ENCODE measurements at regions not wholly inside any gene's neighbourhood (a gene's known extent, or its start where the extent isn't known, plus 50 kb on each side); places are given as distances from the start of the nearest gene placed in this dataset.

DNA sequence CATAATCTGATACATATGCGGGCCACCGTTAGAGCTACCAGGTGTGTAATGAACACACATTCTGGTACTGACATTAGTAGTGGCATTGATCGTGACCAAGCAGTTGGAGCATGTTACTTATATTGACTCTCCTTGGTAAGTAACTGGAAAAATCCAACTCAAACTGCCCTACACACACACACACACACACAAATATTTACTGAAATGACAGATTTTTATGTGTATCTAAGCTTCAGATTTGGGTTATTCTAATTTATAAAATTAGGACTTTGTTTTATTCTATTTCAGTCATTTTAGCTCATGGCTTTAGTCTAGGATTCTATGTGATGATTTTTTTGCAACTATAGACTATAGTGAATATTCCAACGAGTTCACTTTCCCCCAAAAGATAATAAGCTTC, 1280.2 kb upstream of the ACO1 start (continued):
- TF ChIP-seq, protein P1, sequence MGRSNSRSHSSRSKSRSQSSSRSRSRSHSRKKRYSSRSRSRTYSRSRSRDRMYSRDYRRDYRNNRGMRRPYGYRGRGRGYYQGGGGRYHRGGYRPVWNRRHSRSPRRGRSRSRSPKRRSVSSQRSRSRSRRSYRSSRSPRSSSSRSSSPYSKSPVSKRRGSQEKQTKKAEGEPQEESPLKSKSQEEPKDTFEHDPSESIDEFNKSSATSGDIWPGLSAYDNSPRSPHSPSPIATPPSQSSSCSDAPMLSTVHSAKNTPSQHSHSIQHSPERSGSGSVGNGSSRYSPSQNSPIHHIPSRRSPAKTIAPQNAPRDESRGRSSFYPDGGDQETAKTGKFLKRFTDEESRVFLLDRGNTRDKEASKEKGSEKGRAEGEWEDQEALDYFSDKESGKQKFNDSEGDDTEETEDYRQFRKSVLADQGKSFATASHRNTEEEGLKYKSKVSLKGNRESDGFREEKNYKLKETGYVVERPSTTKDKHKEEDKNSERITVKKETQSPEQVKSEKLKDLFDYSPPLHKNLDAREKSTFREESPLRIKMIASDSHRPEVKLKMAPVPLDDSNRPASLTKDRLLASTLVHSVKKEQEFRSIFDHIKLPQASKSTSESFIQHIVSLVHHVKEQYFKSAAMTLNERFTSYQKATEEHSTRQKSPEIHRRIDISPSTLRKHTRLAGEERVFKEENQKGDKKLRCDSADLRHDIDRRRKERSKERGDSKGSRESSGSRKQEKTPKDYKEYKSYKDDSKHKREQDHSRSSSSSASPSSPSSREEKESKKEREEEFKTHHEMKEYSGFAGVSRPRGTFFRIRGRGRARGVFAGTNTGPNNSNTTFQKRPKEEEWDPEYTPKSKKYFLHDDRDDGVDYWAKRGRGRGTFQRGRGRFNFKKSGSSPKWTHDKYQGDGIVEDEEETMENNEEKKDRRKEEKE (IDR thresholded peaks at IDR 0.05; ENCODE audit: borderline replicate concordance in 1 of 2, control insufficient read depth in 1 of 2, low read depth in 2 of 2, low read length in 1 of 2), result no peak
- TF ChIP-seq ZNF444 (CRISPR knock-in tag; IDR thresholded peaks at IDR 0.05) (no peak), SIN3A (IDR thresholded peaks at IDR 0.05; ENCODE audit: borderline replicate concordance in 2 of 2, control insufficient read depth in 1 of 2, low read depth in 2 of 2, low read length in 2 of 2) (no peak), POLR3A (IDR thresholded peaks at IDR 0.05; ENCODE audit: borderline replicate concordance, extremely low read depth, insufficient read depth, insufficient read length) (no peak)
- TF ChIP-seq, protein P2, sequence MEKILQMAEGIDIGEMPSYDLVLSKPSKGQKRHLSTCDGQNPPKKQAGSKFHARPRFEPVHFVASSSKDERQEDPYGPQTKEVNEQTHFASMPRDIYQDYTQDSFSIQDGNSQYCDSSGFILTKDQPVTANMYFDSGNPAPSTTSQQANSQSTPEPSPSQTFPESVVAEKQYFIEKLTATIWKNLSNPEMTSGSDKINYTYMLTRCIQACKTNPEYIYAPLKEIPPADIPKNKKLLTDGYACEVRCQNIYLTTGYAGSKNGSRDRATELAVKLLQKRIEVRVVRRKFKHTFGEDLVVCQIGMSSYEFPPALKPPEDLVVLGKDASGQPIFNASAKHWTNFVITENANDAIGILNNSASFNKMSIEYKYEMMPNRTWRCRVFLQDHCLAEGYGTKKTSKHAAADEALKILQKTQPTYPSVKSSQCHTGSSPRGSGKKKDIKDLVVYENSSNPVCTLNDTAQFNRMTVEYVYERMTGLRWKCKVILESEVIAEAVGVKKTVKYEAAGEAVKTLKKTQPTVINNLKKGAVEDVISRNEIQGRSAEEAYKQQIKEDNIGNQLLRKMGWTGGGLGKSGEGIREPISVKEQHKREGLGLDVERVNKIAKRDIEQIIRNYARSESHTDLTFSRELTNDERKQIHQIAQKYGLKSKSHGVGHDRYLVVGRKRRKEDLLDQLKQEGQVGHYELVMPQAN (IDR thresholded peaks at IDR 0.05; ENCODE audit: borderline replicate concordance), result no peak
- TF ChIP-seq, protein P3, sequence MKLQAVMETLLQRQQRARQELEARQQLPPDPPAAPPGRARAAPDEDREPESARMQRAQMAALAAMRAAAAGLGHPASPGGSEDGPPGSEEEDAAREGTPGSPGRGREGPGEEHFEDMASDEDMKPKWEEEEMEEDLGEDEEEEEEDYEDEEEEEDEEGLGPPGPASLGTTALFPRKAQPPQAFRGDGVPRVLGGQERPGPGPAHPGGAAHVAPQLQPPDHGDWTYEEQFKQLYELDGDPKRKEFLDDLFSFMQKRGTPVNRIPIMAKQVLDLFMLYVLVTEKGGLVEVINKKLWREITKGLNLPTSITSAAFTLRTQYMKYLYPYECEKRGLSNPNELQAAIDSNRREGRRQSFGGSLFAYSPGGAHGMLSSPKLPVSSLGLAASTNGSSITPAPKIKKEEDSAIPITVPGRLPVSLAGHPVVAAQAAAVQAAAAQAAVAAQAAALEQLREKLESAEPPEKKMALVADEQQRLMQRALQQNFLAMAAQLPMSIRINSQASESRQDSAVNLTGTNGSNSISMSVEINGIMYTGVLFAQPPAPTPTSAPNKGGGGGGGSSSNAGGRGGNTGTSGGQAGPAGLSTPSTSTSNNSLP (IDR thresholded peaks at IDR 0.05; ENCODE audit: borderline replicate concordance, low read depth, low read length), result no peak

Measured in K562 (cell line).